ENCODE measurements at regions not wholly inside any gene's neighbourhood (a gene's known extent, or its start where the extent isn't known, plus 50 kb on each side); places are given as distances from the start of the nearest gene placed in this dataset.

- Histone ChIP-seq H3K27me3 (replicated peaks) (no peaks in the 10 kb centered on the region; the same call in 1 of the 2 replicates), H3K4me3 (no peak overlapping the region), H3K4me1 (replicated peaks) (no peaks in the 10 kb centered on the region), H3K36me3 (no peaks in the 10 kb centered on the region), H3K27ac (no peak overlapping the region), H3K9me3 (replicated peaks) (no peaks in the 10 kb centered on the region)
- DNase-seq (ENCODE audit: low read depth in 1 of 2, low spot score in 2 of 2), result no peak
Observed at GRCh38 chr1:216898801-216899200, 175.6 kb upstream of the ESRRG start.

- H3K9me3 ChIP-seq (replicated peaks), result no peaks in the 10 kb centered on the region
Observed at GRCh38 chr1:216896146-216896545, 172.9 kb upstream of the ESRRG start.

GRCh38 chr1:216894494-216894893, 171.3 kb upstream of the ESRRG start:
- H3K9me3 ChIP-seq (replicated peaks), result no peaks in the 10 kb centered on the region
- no peak overlapping the region for H3K4me3 ChIP-seq
- H3K27ac ChIP-seq, result no peak overlapping the region
- DNase-seq (ENCODE audit: low read depth in 1 of 2, low spot score in 2 of 2), result no peak
- no peaks in the 10 kb centered on the region for H3K4me1 ChIP-seq (replicated peaks)
- H3K27me3 ChIP-seq (replicated peaks), result no peaks in the 10 kb centered on the region; the same call in 1 of the 2 replicates
- no peaks in the 10 kb centered on the region for H3K36me3 ChIP-seq

More at GRCh38 chr1:216896146-216896545, 172.9 kb upstream of the ESRRG start:
- H3K4me1 ChIP-seq (replicated peaks), result no peaks in the 10 kb centered on the region
- H3K36me3 ChIP-seq, result no peaks in the 10 kb centered on the region
- H3K27ac ChIP-seq, result no peak overlapping the region
- H3K27me3 ChIP-seq (replicated peaks), result no peaks in the 10 kb centered on the region; the same call in 1 of the 2 replicates
- DNase-seq (ENCODE audit: low read depth in 1 of 2, low spot score in 2 of 2), result no peak
- H3K4me3 ChIP-seq, result no peak overlapping the region

GRCh38 chr1:216892581-216893160, 169.4 kb upstream of the ESRRG start:
- H3K27ac ChIP-seq, result no peak overlapping the region
- H3K4me1 ChIP-seq (replicated peaks), result no peaks in the 10 kb centered on the region
- DNase-seq (ENCODE audit: low read depth in 1 of 2, low spot score in 2 of 2), result no peak
- H3K9me3 ChIP-seq (replicated peaks), result no peaks in the 10 kb centered on the region
- no peaks in the 10 kb centered on the region; the same call in 1 of the 2 replicates for H3K27me3 ChIP-seq (replicated peaks)
- no peaks in the 10 kb centered on the region for H3K36me3 ChIP-seq
- H3K4me3 ChIP-seq, result no peak overlapping the region

- no peaks in the 10 kb centered on the region for H3K4me1 ChIP-seq (replicated peaks)
- no peak for DNase-seq (ENCODE audit: low read depth in 1 of 2, low spot score in 2 of 2)
- no peak overlapping the region for H3K27ac ChIP-seq
- H3K27me3 ChIP-seq (replicated peaks), result no peaks in the 10 kb centered on the region
- H3K36me3 ChIP-seq, result no peaks in the 10 kb centered on the region
- H3K9me3 ChIP-seq (replicated peaks), result no peaks in the 10 kb centered on the region
- H3K4me3 ChIP-seq, result no peak overlapping the region
Observed at GRCh38 chr1:216890871-216891270, 167.6 kb upstream of the ESRRG start.

- Histone ChIP-seq H3K4me1 (replicated peaks) (no peaks in the 10 kb centered on the region), H3K27ac (no peak overlapping the region), H3K4me3 (no peak overlapping the region), H3K27me3 (replicated peaks) (no peaks in the 10 kb centered on the region), H3K9me3 (replicated peaks) (no peaks in the 10 kb centered on the region), H3K36me3 (no peaks in the 10 kb centered on the region)
- DNase-seq (ENCODE audit: low read depth in 1 of 2, low spot score in 2 of 2), result no peak
Observed at GRCh38 chr1:216888731-216889130, 165.5 kb upstream of the ESRRG start.

GRCh38 chr1:216887032-216887431, 163.8 kb upstream of the ESRRG start:
- no peak overlapping the region for H3K27ac ChIP-seq
- no peaks in the 10 kb centered on the region for H3K36me3 ChIP-seq
- H3K4me1 ChIP-seq (replicated peaks), result no peaks in the 10 kb centered on the region
- DNase-seq (ENCODE audit: low read depth in 1 of 2, low spot score in 2 of 2), result no peak
- no peaks in the 10 kb centered on the region for H3K27me3 ChIP-seq (replicated peaks)
- no peak overlapping the region for H3K4me3 ChIP-seq
- H3K9me3 ChIP-seq (replicated peaks), result no peaks in the 10 kb centered on the region

- H3K36me3 ChIP-seq, result no peaks in the 10 kb centered on the region
- DNase-seq (ENCODE audit: low read depth in 1 of 2, low spot score in 2 of 2), result no peak
- H3K27ac ChIP-seq, result no peak overlapping the region
- no peaks in the 10 kb centered on the region for H3K27me3 ChIP-seq (replicated peaks)
- no peaks in the 10 kb centered on the region for H3K4me1 ChIP-seq (replicated peaks)
- no peaks in the 10 kb centered on the region for H3K9me3 ChIP-seq (replicated peaks)
- H3K4me3 ChIP-seq, result no peak overlapping the region
Observed at GRCh38 chr1:216884614-216885229, 161.5 kb upstream of the ESRRG start.

- Histone ChIP-seq H3K27me3 (replicated peaks) (no peaks in the 10 kb centered on the region), H3K4me1 (replicated peaks) (no peaks in the 10 kb centered on the region), H3K9me3 (replicated peaks) (no peaks in the 10 kb centered on the region), H3K36me3 (no peaks in the 10 kb centered on the region), H3K4me3 (no peak overlapping the region), H3K27ac (no peak overlapping the region)
- no peak for DNase-seq (ENCODE audit: low read depth in 1 of 2, low spot score in 2 of 2)
Observed at GRCh38 chr1:216883518-216883917, 160.3 kb upstream of the ESRRG start.

- H3K4me1 ChIP-seq (replicated peaks), result no peaks in the 10 kb centered on the region
- H3K27ac ChIP-seq, result no peak overlapping the region
- no peak for DNase-seq (ENCODE audit: low read depth in 1 of 2, low spot score in 2 of 2)
- no peaks in the 10 kb centered on the region for H3K27me3 ChIP-seq (replicated peaks)
- H3K4me3 ChIP-seq, result no peak overlapping the region
- no peaks in the 10 kb centered on the region for H3K36me3 ChIP-seq
- no peaks in the 10 kb centered on the region for H3K9me3 ChIP-seq (replicated peaks)
Observed at GRCh38 chr1:216881695-216882094, 158.5 kb upstream of the ESRRG start.

GRCh38 chr1:216866714-216867113, 143.5 kb upstream of the ESRRG start:
- H3K9me3 ChIP-seq (replicated peaks), result no peaks in the 10 kb centered on the region
- no peak for DNase-seq (ENCODE audit: low read depth in 1 of 2, low spot score in 2 of 2)
- no peaks in the 10 kb centered on the region for H3K4me1 ChIP-seq (replicated peaks)
- no peaks in the 10 kb centered on the region for H3K36me3 ChIP-seq
- no peak overlapping the region for H3K4me3 ChIP-seq
- H3K27me3 ChIP-seq (replicated peaks), result no peaks in the 10 kb centered on the region
- no peak overlapping the region for H3K27ac ChIP-seq

GRCh38 chr1:216855810-216856209, 132.6 kb upstream of the ESRRG start:
- no peaks in the 10 kb centered on the region for H3K9me3 ChIP-seq (replicated peaks)
- no peak overlapping the region for H3K27ac ChIP-seq
- H3K36me3 ChIP-seq, result no peaks in the 10 kb centered on the region
- DNase-seq (ENCODE audit: low read depth in 1 of 2, low spot score in 2 of 2), result no peak
- H3K4me3 ChIP-seq, result no peak overlapping the region
- no peaks in the 10 kb centered on the region for H3K4me1 ChIP-seq (replicated peaks)
- no peaks in the 10 kb centered on the region for H3K27me3 ChIP-seq (replicated peaks)

GRCh38 chr1:216854836-216855484, 131.7 kb upstream of the ESRRG start:
- H3K9me3 ChIP-seq (replicated peaks), result no peaks in the 10 kb centered on the region
- DNase-seq (ENCODE audit: low read depth in 1 of 2, low spot score in 2 of 2), result no peak
- no peak overlapping the region for H3K4me3 ChIP-seq
- H3K4me1 ChIP-seq (replicated peaks), result no peaks in the 10 kb centered on the region
- H3K27ac ChIP-seq, result no peak overlapping the region
- no peaks in the 10 kb centered on the region for H3K27me3 ChIP-seq (replicated peaks)
- no peaks in the 10 kb centered on the region for H3K36me3 ChIP-seq

GRCh38 chr1:216851073-216851472, 127.8 kb upstream of the ESRRG start:
- H3K27ac ChIP-seq, result no peak overlapping the region
- no peak overlapping the region for H3K4me3 ChIP-seq
- H3K27me3 ChIP-seq (replicated peaks), result no peaks in the 10 kb centered on the region
- H3K36me3 ChIP-seq, result no peaks in the 10 kb centered on the region
- no peaks in the 10 kb centered on the region for H3K9me3 ChIP-seq (replicated peaks)
- H3K4me1 ChIP-seq (replicated peaks), result no peaks in the 10 kb centered on the region
- DNase-seq (ENCODE audit: low read depth in 1 of 2, low spot score in 2 of 2), result no peak

Data from SJSA1 (cell line).